ENCODE measurements at regions not wholly inside any gene's neighbourhood (a gene's known extent, or its start where the extent isn't known, plus 50 kb on each side); places are given as distances from the start of the nearest gene placed in this dataset.

DNA sequence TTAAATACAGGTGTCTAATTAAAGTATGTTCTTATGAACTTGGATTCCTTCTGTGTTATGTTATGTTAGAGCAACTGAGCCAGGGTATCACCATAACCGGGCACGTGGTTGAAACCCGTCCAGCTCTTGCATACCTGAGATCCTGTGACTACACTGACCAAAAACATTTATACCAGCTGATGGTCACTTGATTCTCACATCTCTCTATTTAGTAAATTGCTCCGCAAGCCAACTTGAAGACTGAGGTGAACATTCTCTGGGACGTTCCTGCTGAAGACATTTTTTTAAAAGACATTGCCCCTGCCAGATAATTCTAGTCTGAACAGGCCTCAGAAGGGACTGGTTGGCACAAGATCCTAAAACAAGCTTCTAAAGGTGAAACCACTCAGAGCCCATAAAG is 550.0 kb upstream of the DIPK2B start:
- no peak for TF ChIP-seq CTCF (IDR thresholded peaks at IDR 0.05; ENCODE audit: borderline replicate concordance, extremely low read depth, low read length, poor library complexity, severe bottlenecking)
- no peak for TF ChIP-seq EZH2 (IDR thresholded peaks at IDR 0.05; ENCODE audit: borderline replicate concordance, low read depth, low read length, severe bottlenecking)
